ENCODE measurements at regions not wholly inside any gene's neighbourhood (a gene's known extent, or its start where the extent isn't known, plus 50 kb on each side); places are given as distances from the start of the nearest gene placed in this dataset.

- TF ChIP-seq RARB (CRISPR knock-in tag; IDR thresholded peaks at IDR 0.05) (no peak), ISL1 (CRISPR knock-in tag; IDR thresholded peaks at IDR 0.05) (no peak), ZFP30 (CRISPR knock-in tag; IDR thresholded peaks at IDR 0.05) (no peak), OSR1 (CRISPR knock-in tag; IDR thresholded peaks at IDR 0.05) (no peak), PPARA (CRISPR knock-in tag; IDR thresholded peaks at IDR 0.05; ENCODE audit: borderline replicate concordance) (no peak), ESRRG (CRISPR knock-in tag; IDR thresholded peaks at IDR 0.05) (no peak), TCF4 (CRISPR knock-in tag; IDR thresholded peaks at IDR 0.05; ENCODE audit: borderline replicate concordance) (no peak), CSRNP3 (CRISPR knock-in tag; IDR thresholded peaks at IDR 0.05) (no peak), ZNF565 (CRISPR knock-in tag; conservative IDR thresholded peaks at IDR 0.05; ENCODE audit: low read depth) (no peak), ZC3H10 (CRISPR knock-in tag; IDR thresholded peaks at IDR 0.05) (no peak), ARNTL (CRISPR knock-in tag; IDR thresholded peaks at IDR 0.05; ENCODE audit: borderline replicate concordance, low read depth) (no peak)
- TF ChIP-seq, protein P1, sequence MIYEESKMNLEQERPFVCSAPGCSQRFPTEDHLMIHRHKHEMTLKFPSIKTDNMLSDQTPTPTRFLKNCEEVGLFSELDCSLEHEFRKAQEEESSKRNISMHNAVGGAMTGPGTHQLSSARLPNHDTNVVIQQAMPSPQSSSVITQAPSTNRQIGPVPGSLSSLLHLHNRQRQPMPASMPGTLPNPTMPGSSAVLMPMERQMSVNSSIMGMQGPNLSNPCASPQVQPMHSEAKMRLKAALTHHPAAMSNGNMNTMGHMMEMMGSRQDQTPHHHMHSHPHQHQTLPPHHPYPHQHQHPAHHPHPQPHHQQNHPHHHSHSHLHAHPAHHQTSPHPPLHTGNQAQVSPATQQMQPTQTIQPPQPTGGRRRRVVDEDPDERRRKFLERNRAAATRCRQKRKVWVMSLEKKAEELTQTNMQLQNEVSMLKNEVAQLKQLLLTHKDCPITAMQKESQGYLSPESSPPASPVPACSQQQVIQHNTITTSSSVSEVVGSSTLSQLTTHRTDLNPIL (CRISPR knock-in tag; IDR thresholded peaks at IDR 0.05; ENCODE audit: low read depth): no peak
- TF ChIP-seq, protein P2, sequence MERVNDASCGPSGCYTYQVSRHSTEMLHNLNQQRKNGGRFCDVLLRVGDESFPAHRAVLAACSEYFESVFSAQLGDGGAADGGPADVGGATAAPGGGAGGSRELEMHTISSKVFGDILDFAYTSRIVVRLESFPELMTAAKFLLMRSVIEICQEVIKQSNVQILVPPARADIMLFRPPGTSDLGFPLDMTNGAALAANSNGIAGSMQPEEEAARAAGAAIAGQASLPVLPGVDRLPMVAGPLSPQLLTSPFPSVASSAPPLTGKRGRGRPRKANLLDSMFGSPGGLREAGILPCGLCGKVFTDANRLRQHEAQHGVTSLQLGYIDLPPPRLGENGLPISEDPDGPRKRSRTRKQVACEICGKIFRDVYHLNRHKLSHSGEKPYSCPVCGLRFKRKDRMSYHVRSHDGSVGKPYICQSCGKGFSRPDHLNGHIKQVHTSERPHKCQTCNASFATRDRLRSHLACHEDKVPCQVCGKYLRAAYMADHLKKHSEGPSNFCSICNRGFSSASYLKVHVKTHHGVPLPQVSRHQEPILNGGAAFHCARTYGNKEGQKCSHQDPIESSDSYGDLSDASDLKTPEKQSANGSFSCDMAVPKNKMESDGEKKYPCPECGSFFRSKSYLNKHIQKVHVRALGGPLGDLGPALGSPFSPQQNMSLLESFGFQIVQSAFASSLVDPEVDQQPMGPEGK (CRISPR knock-in tag; IDR thresholded peaks at IDR 0.05; ENCODE audit: borderline replicate concordance): no peak
Measured at GRCh38 chr12:107200394-107200793, 107.0 kb upstream of the CRY1 start.
